Non-pigmented ciliary epithelial cell (primary cell): ENCODE measurements at regions not wholly inside any gene's neighbourhood (a gene's known extent, or its start where the extent isn't known, plus 50 kb on each side); places are given as distances from the start of the nearest gene placed in this dataset.
"Not testable (repeated sequence)": the region's sequence is repeated elsewhere in the genome, so short reads cannot be mapped to it uniquely, and the experiment has no call there.

ENCODE experiments used
- DNase-seq: peaks from one replicate; pipeline ENCODE4 v3.0.0-alpha.2; 2010; ENCODE audit warnings: low read depth

GRCh38 chr14:43043850-43044249, 1437.2 kb downstream of the LRFN5 start:
- DNase-seq, result no peak

DNA sequence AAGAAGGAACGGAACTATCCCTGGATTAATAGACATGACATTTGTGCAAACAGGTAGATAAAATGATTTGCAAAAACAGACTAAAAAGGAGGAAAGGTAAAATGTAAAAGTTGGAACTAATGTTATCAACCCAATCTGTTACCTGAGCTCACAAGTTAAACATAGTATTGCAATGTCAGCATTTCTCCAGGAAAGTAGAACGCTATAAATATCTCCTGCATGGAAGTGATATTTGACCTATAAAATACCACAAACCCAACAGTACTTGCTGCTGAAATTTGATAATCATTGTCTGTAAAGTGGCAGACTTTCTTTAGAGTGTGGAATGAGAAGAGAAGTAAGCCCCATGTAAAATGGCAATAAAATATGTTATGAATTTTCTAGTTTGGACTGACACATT, 1435.7 kb downstream of the LRFN5 start:
- DNase-seq, result no peak

DNA sequence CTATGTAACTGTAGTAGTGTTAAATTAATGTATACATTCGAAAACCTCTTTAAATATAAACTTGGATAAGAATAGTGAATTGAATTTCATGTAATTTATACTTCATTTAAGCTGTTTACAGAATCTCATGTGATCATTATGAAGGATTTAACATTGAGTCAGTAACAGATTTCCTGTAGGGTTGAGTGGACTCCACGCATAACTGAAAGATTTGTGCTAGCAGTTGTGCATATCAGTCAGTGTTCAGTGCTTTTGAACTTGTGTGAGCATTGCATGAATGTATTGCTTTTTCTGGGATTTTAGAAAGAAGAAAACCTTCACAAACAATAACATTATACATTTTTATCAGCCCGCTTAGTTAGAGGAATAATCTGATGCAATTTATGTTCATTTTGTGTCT, 1435.3 kb downstream of the LRFN5 start:
- DNase-seq, result no peak

- no peak for DNase-seq
Observed at GRCh38 chr14:43041207-43041606, 1434.5 kb downstream of the LRFN5 start.

DNA sequence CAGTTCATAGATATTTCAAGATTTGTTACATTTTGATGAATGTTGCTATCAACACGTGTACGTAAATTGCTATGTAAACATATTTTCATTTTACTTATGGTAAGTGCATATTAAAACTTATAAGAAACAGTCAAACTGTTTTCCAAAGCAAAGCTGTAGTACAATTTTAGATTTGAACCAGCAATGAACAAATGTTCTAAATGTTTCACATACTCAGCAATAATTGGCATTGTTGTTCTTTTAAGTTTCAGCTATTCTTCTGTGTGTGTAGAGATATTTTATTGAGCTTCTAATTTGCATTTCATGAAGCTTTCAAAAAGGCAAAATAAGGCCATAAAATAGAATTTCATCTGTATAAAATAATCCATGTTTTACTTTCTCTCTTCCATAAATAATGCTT, 1433.2 kb downstream of the LRFN5 start:
- DNase-seq, result no peak

GRCh38 chr14:43031598-43031997, 1424.9 kb downstream of the LRFN5 start:
- no peak for DNase-seq

- DNase-seq, result no peak
Observed at GRCh38 chr14:43022094-43022800, 1415.6 kb downstream of the LRFN5 start.

DNA sequence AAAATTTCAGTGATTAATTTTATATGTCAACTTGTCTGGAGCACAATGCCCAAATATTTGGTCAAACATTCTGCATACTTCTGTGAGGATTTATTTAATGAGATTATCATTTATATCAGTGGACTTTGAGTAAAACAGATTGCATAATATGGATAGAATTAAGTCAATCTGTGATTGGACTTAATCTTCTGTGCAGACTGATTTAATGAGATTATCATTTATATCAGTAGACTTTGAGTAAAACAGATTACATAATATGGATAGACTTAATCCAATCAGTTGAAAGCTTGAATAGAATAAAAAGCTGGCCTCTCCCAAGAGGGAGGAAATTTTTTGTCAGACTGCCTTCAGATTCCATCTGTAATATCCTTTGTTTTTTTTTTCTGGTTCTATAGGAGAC, 1413.2 kb downstream of the LRFN5 start:
- DNase-seq, result no peak

- DNase-seq, result no peak
Observed at GRCh38 chr14:43014338-43014737, 1407.7 kb downstream of the LRFN5 start.

DNA sequence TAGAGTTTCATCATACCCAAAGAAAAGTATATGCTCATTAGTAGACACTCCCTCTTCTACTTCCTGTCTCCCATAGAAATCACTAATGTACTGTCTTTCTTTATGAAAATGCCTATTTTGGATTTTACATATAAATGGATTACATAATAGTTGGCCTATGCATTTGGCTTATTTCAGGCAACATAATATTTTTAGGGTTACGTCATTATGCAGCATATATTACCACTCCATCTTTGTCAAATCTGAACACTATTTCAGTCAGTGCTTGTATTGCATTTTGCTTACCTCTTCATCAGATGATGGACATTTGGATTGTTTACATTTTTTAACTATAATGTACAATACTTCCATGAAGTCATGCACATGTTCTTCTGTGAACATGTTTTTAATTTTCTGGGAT, 1406.1 kb downstream of the LRFN5 start:
- no peak for DNase-seq

DNA sequence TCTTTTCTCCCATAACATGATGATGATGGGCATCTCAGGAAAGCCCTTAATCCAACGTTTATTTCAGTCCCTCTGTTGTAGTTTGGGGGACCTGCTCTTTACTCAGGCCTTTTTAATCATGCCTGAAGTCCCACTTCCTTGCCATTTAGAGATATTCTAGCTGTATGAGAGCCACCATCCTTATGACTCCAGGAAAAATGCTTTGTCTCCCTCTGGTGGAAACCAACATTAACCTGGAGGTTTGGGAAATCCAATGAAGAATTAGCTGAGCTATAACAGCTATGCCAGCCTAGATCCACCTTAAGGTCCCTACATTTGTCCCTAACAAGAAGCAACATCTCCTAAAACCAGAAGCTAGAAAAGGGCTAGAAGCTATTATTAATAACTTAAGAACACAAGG, 1399.1 kb downstream of the LRFN5 start:
- DNase-seq, result no peak

GRCh38 chr14:43003845-43004244, 1397.2 kb downstream of the LRFN5 start:
- no peak for DNase-seq

DNA sequence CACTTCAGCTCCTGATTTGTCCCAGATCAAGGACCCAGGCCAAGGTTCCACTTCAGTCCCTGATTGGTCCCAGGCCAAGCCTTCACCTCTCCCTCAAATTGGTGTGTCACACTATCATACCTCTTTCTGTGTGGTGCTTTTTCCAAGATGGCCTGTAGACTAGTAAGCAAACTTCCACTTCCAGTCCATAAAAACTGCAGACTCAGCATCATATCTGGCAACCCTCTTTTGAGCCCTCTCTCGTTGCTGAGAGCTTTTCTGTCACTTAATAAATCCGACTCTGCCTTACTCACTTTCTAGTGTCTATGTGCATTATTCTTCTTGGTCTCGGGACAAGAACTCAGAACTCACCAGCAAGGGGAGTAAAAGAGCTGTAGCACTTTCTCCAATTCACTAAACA, 1395.1 kb downstream of the LRFN5 start:
- DNase-seq, result no peak

DNA sequence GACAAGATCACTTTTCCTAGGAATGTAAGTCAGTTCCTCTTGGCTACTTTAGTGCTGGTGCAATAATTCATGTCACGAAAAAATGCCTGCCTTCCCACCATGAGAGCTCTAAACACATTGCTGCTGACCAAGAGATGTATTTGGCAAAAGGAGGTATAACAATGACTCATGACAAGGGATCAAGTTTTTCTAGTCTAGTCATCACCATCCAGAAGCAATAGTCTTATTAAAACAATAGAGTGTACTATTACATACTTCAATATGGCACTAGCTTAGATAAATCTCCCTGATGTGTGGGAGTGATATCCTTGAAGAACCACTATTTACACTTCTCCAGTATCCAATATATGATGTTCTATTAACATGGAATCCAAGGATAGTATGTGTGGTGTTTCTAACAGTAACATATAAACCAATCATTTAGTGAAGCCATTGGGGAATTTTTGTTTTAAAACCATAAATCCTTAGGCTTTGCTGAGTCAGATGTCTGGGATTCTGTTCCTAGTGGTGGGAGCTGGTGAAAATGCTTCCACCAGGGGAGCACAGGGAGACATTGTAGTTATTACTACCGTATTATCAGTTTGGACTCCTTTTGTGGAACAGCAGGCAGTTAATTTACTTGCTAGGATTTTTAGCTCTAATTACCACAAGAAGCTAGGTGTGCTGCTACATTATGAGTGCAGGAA, 1387.5 kb downstream of the LRFN5 start:
- DNase-seq, result peak; percentile 71

- DNase-seq, result no peak
Observed at GRCh38 chr14:42992930-42993329, 1386.3 kb downstream of the LRFN5 start.

DNA sequence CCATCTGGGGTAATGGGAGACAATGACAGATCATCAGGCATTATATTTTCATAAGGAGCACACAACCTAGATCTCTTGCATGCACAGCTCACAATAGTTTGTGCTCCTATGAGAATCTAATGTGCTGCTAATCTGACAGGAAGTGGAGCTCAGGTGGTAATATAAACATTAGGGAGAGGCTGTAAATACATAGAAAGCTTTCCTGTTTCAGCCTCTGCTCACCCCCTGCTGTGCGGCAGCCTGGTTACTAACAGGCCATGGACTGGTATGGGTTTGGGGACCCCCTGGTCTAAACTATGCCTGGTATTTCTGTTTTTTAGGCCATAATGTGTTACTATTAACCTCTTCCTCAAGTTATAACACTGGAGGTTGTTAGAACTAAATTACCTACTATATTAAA, 1373.7 kb downstream of the LRFN5 start:
- peak; percentile 13 for DNase-seq

- DNase-seq, result not testable (repeated sequence)
Observed at GRCh38 chr14:42973171-42973570, 1366.5 kb downstream of the LRFN5 start.

- DNase-seq, result no peak
Observed at GRCh38 chr14:42965512-42965911, 1358.8 kb downstream of the LRFN5 start.

DNA sequence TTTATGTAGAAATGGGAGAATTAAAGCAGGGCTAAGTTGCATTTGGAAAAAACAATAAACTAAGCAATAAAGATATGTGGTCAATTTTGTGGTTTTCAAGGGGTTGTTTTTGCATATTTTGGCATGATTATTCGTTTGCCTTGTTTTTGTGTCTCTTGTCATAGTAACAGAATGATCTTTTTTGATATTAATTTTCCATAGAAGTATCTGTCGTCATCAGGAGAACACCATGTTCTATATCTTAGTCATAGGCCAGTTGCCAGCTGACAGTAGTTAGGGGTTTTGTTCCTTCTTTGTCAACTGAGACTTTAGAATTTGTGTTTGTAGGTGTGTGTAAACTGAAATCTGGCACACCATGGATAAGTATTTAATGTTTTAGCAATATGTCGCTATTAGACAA, 1354.8 kb downstream of the LRFN5 start:
- no peak for DNase-seq

DNA sequence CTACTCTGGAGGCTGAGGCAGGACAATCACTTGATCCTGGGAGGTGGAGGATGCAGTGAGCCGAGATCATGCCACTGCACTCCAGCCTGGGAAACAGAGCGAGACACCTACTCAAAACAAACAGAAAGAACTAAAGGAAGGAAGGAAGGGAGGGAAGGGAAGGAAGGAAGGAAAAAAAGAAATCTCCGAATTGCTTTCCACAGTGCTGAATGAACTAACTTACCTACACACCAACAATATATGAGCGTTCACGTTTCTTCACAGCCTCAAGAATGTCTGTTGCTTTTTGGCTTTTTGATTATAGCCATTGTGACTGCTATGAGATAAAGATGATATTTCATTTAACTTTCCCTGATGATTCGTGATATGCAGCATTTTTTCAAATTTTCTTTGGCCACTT, 1343.7 kb downstream of the LRFN5 start:
- DNase-seq, result no peak

GRCh38 chr14:42947991-42948390, 1341.3 kb downstream of the LRFN5 start:
- no peak for DNase-seq

GRCh38 chr14:42944284-42944683, 1337.6 kb downstream of the LRFN5 start:
- DNase-seq, result no peak

DNA sequence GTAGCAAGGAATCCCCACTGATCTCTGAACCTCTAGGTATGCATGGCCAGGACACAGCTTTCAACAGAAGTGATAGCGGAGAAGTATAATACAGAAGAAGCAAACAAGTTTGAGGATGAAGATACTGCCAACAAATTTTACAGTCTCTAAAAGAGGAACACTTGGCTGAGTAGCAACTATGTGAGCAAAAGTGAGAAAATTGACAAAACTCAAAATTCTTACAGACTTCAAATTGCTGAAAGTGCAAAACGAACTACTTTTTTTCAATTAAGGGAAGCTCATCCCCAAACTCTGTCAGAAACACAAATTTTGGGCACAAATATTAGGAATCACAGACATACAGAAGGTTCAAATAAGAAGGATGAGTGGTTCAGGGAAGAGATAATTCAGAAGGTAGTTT, 1324.6 kb downstream of the LRFN5 start:
- no peak for DNase-seq
